ENCODE measurements at regions not wholly inside any gene's neighbourhood (a gene's known extent, or its start where the extent isn't known, plus 50 kb on each side); places are given as distances from the start of the nearest gene placed in this dataset.

DNA sequence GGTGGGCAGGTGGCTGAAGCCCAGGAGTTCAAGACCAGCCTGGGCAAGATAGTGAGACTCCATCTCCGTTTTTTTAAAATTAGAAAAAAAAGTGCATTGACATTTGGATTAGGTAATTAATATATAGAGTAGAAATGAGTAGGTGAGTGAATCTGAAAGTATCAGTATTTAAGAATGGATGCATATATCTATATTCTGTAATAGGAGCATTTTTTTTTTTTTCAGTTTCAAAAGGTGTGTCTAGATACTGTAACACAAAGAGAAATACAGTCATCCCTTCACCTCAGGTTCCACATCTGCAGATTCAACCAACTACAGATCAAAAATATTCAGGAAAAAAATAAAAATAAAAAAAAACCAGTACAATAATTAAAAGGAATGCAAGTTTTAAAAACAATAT is 50.8 kb downstream of the RBM27 start:
- no peak overlapping the region for H3K27ac ChIP-seq (ENCODE audit: insufficient read depth in 1 of 2, low read depth in 1 of 2, low read length in 2 of 2, poor library complexity in 1 of 2, severe bottlenecking in 2 of 2)
- H3K4me1 ChIP-seq (ENCODE audit: control extremely low read depth in 1 of 4, control insufficient read depth in 4 of 4, insufficient read depth in 4 of 4, low read length in 3 of 4), result no peaks in the 10 kb centered on the region
- no peak for DNase-seq
- no peaks in the 10 kb centered on the region for H3K9me3 ChIP-seq (ENCODE audit: control extremely low read depth in 1 of 5, control insufficient read depth in 4 of 5, insufficient read depth in 2 of 5, low read depth in 1 of 5, low read length in 4 of 5)
- WGBS (ENCODE audit: insufficient coverage), result no CpG with 5 or more reads among the region's 1 CpG
- peaks cover 19 to 54% (median 28%) of the 10 kb centered on the region in 4 experiments for H3K36me3 ChIP-seq (ENCODE audit: control insufficient read depth in 4 of 4, insufficient read depth in 4 of 4, low read length in 3 of 4)
- ChIA-PET POLR2A (no interaction called here), CTCF (interaction anchor here (0.6 to 1.2 kb wide), 2 partner anchors 13 to 81 kb away, joined by 3 to 4 read pairs; no protein-coding TSS in a partner anchor)
- H3K27me3 ChIP-seq (replicated peaks in 2 of 5; ENCODE audit: control insufficient read depth in 4 of 5, insufficient read depth in 5 of 5, low read length in 4 of 5), result no peaks in the 10 kb centered on the region
- no peak overlapping the region for H3K4me3 ChIP-seq (ENCODE audit: control insufficient read depth in 1 of 7, extremely low read depth in 1 of 7, insufficient read depth in 4 of 7, low read depth in 2 of 7, low read length in 6 of 7)

DNA sequence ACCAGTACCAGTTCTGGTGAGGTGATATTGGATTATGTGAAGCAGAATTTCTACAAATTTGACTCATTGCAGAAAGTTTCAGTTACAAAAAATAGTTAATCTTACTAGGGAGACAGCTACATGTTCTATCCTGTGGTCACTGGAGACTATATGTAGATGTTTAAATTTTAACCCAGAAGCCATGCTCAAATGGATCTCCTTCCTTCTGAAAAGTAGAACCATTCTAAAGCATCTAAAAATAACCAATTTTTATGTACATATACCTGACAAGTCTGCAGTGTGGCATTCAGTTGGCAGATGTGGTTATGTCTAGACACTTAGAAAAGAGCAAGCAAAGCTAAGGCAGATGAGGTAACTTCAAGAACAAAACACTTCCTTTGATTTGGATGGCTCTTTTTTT is 65.5 kb upstream of the POU4F3 start:
- POLR2A ChIA-PET, result no interaction called here
- no peak for DNase-seq
- Histone ChIP-seq H3K27ac (ENCODE audit: insufficient read depth in 1 of 2, low read depth in 1 of 2, low read length in 2 of 2, poor library complexity in 1 of 2, severe bottlenecking in 2 of 2) (no peak overlapping the region), H3K4me1 (ENCODE audit: control extremely low read depth in 1 of 4, control insufficient read depth in 4 of 4, insufficient read depth in 4 of 4, low read length in 3 of 4) (no peaks in the 10 kb centered on the region), H3K27me3 (replicated peaks in 2 of 5; ENCODE audit: control insufficient read depth in 4 of 5, insufficient read depth in 5 of 5, low read length in 4 of 5) (no peaks in the 10 kb centered on the region), H3K9me3 (ENCODE audit: control extremely low read depth in 1 of 5, control insufficient read depth in 4 of 5, insufficient read depth in 2 of 5, low read depth in 1 of 5, low read length in 4 of 5) (no peaks in the 10 kb centered on the region), H3K36me3 (ENCODE audit: control insufficient read depth in 4 of 4, insufficient read depth in 4 of 4, low read length in 3 of 4) (peaks cover 26 to 76% (median 51%) of the 10 kb centered on the region in 4 experiments), H3K4me3 (ENCODE audit: control insufficient read depth in 1 of 7, extremely low read depth in 1 of 7, insufficient read depth in 4 of 7, low read depth in 2 of 7, low read length in 6 of 7) (no peak overlapping the region)
- CTCF ChIA-PET, result no interaction called here

- Histone ChIP-seq H3K27me3 (replicated peaks in 2 of 5; ENCODE audit: control insufficient read depth in 4 of 5, insufficient read depth in 5 of 5, low read length in 4 of 5) (no peaks in the 10 kb centered on the region), H3K4me1 (ENCODE audit: control extremely low read depth in 1 of 4, control insufficient read depth in 4 of 4, insufficient read depth in 4 of 4, low read length in 3 of 4) (no peaks in the 10 kb centered on the region), H3K36me3 (ENCODE audit: control insufficient read depth in 4 of 4, insufficient read depth in 4 of 4, low read length in 3 of 4) (peaks cover 11 to 54% (median 30%) of the 10 kb centered on the region in 4 experiments), H3K27ac (ENCODE audit: insufficient read depth in 1 of 2, low read depth in 1 of 2, low read length in 2 of 2, poor library complexity in 1 of 2, severe bottlenecking in 2 of 2) (no peak overlapping the region), H3K9me3 (ENCODE audit: control extremely low read depth in 1 of 5, control insufficient read depth in 4 of 5, insufficient read depth in 2 of 5, low read depth in 1 of 5, low read length in 4 of 5) (no peaks in the 10 kb centered on the region), H3K4me3 (ENCODE audit: control insufficient read depth in 1 of 7, extremely low read depth in 1 of 7, insufficient read depth in 4 of 7, low read depth in 2 of 7, low read length in 6 of 7) (no peak overlapping the region)
- WGBS (ENCODE audit: insufficient coverage), result 100% methylated on average over 2 of the region's 4 CpGs
- ChIA-PET POLR2A (no interaction called here), CTCF (no interaction called here)
- no peak for DNase-seq
Observed at GRCh38 chr5:146283344-146283761, 55.3 kb upstream of the POU4F3 start.

DNA sequence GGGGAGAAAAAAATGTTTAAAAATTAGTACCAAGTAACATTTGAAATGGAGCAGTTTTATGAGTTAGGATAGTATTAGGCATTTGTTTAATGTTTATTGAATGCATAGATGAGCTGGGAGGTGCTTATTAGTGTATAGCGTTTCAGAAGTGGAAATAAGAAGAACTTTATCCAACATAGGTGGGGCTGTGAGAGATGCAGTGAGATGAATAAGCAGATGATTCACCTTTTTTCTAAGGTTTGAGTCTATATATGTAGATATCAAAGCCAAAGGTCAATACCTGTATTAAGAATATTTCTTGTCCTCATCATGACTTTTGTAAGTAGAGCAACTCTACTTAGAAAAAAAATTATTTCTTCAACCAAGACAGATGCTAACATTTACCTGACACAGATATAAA is 54.6 kb upstream of the POU4F3 start:
- Histone ChIP-seq H3K9me3 (ENCODE audit: control extremely low read depth in 1 of 5, control insufficient read depth in 4 of 5, insufficient read depth in 2 of 5, low read depth in 1 of 5, low read length in 4 of 5) (no peaks in the 10 kb centered on the region), H3K4me3 (ENCODE audit: control insufficient read depth in 1 of 7, extremely low read depth in 1 of 7, insufficient read depth in 4 of 7, low read depth in 2 of 7, low read length in 6 of 7) (no peak overlapping the region), H3K36me3 (ENCODE audit: control insufficient read depth in 4 of 4, insufficient read depth in 4 of 4, low read length in 3 of 4) (peaks cover 9 to 51% (median 30%) of the 10 kb centered on the region in 4 experiments), H3K27me3 (replicated peaks in 2 of 5; ENCODE audit: control insufficient read depth in 4 of 5, insufficient read depth in 5 of 5, low read length in 4 of 5) (no peaks in the 10 kb centered on the region), H3K4me1 (ENCODE audit: control extremely low read depth in 1 of 4, control insufficient read depth in 4 of 4, insufficient read depth in 4 of 4, low read length in 3 of 4) (no peaks in the 10 kb centered on the region), H3K27ac (ENCODE audit: insufficient read depth in 1 of 2, low read depth in 1 of 2, low read length in 2 of 2, poor library complexity in 1 of 2, severe bottlenecking in 2 of 2) (no peak overlapping the region)
- 88% methylated on average over 1 of the region's 1 CpG for WGBS (ENCODE audit: insufficient coverage)
- POLR2A ChIA-PET, result no interaction called here
- CTCF ChIA-PET, result no interaction called here
- no peak for DNase-seq
